Heart right ventricle (tissue), 16 donors: ENCODE measurements at regions not wholly inside any gene's neighbourhood (a gene's known extent, or its start where the extent isn't known, plus 50 kb on each side); places are given as distances from the start of the nearest gene placed in this dataset.
"Not testable (repeated sequence)": the region's sequence is repeated elsewhere in the genome, so short reads cannot be mapped to it uniquely, and the experiment has no call there.

Source experiments
- ATAC-seq, 8 donors: fragments of 200-7000 bp; cut with Tn5 transposase; one replicate each; pipeline ENCODE4 v1.9.1; 2020; ENCODE audit warnings: mild to moderate bottlenecking in 8 of 8, moderate library complexity in 8 of 8, moderate number of reproducible peaks in 1 of 8
- DNase-seq, 2 donors: peaks; one replicate each; pipeline ENCODE4 v3.0.0-alpha.2; 2020
- H3K27ac ChIP-seq, 10 donors: fragments of 200-600 bp; sonication (generic) in 2 of 10; one replicate each; pipeline versions ENCODE4 v1.5.0 to v1.8.0; 2020 to 2022; ENCODE audit warnings: mild to moderate bottlenecking in 3 of 10
- H3K27me3 ChIP-seq, 7 donors: fragments of 200-600 bp; one replicate each; pipeline ENCODE4 v1.8.0; 2021 to 2022; ENCODE audit warnings: mild to moderate bottlenecking in 2 of 7
- H3K36me3 ChIP-seq, 9 donors: fragments of 200-600 bp; sonication (generic) in 1 of 9; one replicate each; pipeline versions ENCODE4 v1.5.0 to v1.8.0; 2020 to 2022; ENCODE audit warnings: mild to moderate bottlenecking in 2 of 9
- H3K4me1 ChIP-seq, 9 donors: fragments of 200-600 bp; sonication (generic) in 1 of 9; one replicate each; pipeline versions ENCODE4 v1.5.0 to v1.8.0; 2020 to 2022; ENCODE audit warnings: mild to moderate bottlenecking in 4 of 9
- H3K4me3 ChIP-seq, 10 donors: fragments of 200-600 bp; sonication (generic) in 2 of 10; one replicate each; pipeline versions ENCODE4 v1.5.0 to v1.8.0; 2020 to 2022; ENCODE audit warnings: mild to moderate bottlenecking in 7 of 10, moderate library complexity in 2 of 10
- H3K9me3 ChIP-seq, 11 donors: fragments of 200-600 bp in 10 of 11; sonication (generic) in 2 of 11; one replicate each; pipeline versions ENCODE4 v1.5.0 to v1.8.0; 2013 to 2022; ENCODE audit warnings: mild to moderate bottlenecking in 2 of 11, control low read depth in 1 of 11, moderate library complexity in 1 of 11
- WGBS, 2 donors: extraction: QIAGEN DNeasy Blood & Tissue Kit; methylation state at CpG; one replicate each; pipeline ENCODE4 v1.1.7; 2013; ENCODE audit warnings: inconsistent platforms in 1 of 2; 5-methylcytosine and 5-hydroxymethylcytosine counted together
- intact Hi-C, 10 donors: fragments of 100-400 bp; cut with DNase I; formaldehyde crosslinking; loops; one replicate each; pipeline versions ENCODE4 v1.11.1 to v1.14.2; 2022
- donor health status: Arrhythmogenic right ventricular cardiomyopathy.
- donor health status: ischemic (EF 13 %, LVEDD 7.1; RV severe dilation, severe dysfunction).
- donor health status: healthy with polysubstance abuse.
- donor health status: DM: no; HTN: yes; CAD: no.
- donor health status: DM: no; HTN: no; CAD: no.
- donor health status: ischemic (EF 25% LVEDD 6.9; RV normal size, moderate dysfunction).
- donor health status: ischemic (EF 25% LVEDD 5.7; RV mildly dilated, moderate dysfunction).
- donor health status: healthy.
- donor health status: DM: yes; HTN: yes; CAD: no.
- donor health status: Ischemic cardiomyopathy.
- donor health status: ischemic (EF 35%, LVEDD 5.7; RV mildly dilated, moderate dysfunction).
- donor health status: nonischemic (EF 11% LVEDD 7.7; RV severe dilation, severe dysfunction).
- donor health status: DM: yes; HTN: yes; CAD: no.
- donor health status: PGD.
- donor health status: ischemic (EF 29% LVEDD 5.4; RV normal size, mild dysfunction).
- donor health status: nonischemic (EF 23%, LVEDD 6.1; RV moderate dilation, normal function).

DNA sequence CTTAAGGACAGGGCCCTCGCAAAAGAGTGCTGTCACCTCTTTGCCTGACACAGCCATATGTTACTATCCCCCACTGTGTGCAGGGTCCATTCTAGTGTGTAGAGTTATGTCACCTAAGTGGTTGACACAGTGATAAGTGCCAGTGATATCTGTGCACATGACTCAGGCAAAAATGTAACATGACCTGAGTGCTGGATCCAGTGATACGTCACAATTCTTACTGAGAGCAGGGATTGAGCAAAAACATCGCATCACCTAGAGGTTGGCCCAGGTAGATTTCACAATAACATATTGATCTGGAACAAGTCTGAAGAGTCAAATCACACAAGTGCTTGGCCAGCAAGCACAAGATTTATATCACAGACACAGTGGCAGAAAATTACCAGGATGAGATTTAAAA lies 100.5 kb upstream of the BPY2B start:
- H3K4me1 ChIP-seq, H3K27ac ChIP-seq, intact Hi-C loops, H3K36me3 ChIP-seq, H3K27me3 ChIP-seq, DNase-seq, H3K4me3 ChIP-seq, ATAC-seq, H3K9me3 ChIP-seq: not testable (repeated sequence)
- no CpG with 5 or more reads among the region's 3 CpGs for WGBS, 2 donors

DNA sequence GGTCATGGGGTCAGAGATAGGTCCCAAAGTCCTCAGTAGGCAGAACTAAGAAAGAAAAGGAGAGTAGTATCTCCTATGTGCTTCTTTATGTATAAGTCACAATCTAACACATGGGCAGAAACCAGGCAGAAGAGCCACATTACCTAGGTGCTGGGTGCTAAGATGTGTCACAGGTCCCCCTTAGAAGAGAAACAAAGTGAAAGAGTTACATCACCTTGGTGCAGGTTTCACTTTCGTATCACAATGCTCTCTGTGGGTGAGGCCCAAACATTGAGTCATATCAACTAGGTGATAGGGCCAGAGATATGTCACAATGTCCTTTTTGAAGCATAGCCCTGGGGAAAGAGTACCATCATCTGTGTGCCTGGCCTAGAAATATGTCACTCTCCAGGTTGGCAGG lies 96.1 kb upstream of the BPY2B start:
- H3K36me3 ChIP-seq, H3K27me3 ChIP-seq, H3K27ac ChIP-seq, H3K4me3 ChIP-seq, H3K4me1 ChIP-seq, H3K9me3 ChIP-seq, intact Hi-C loops, ATAC-seq, DNase-seq: not testable (repeated sequence)
- no CpG with 5 or more reads among the region's 1 CpG for WGBS, 2 donors

- ATAC-seq: not testable (repeated sequence)
- no CpG with 5 or more reads among the region's 3 CpGs for WGBS, 2 donors
Measured at GRCh38 chrY:24537247-24537970, 80.4 kb upstream of the BPY2B start.

GRCh38 chrY:24548807-24549206 lies 69.0 kb upstream of the BPY2B start:
- ATAC-seq, H3K9me3 ChIP-seq, intact Hi-C loops, H3K27ac ChIP-seq, H3K4me1 ChIP-seq, H3K27me3 ChIP-seq, DNase-seq, H3K4me3 ChIP-seq, H3K36me3 ChIP-seq: not testable (repeated sequence)
- no CpG with 5 or more reads among the region's 3 CpGs for WGBS, 2 donors

More at GRCh38 chrY:24537247-24537970, 80.4 kb upstream of the BPY2B start:
- H3K4me1 ChIP-seq, DNase-seq, H3K27me3 ChIP-seq, H3K36me3 ChIP-seq, intact Hi-C loops, H3K27ac ChIP-seq, H3K4me3 ChIP-seq, H3K9me3 ChIP-seq: not testable (repeated sequence)

GRCh38 chrY:24561422-24561821 lies 56.4 kb upstream of the BPY2B start:
- H3K36me3 ChIP-seq, DNase-seq, H3K27ac ChIP-seq, H3K4me1 ChIP-seq, H3K4me3 ChIP-seq, intact Hi-C loops, H3K9me3 ChIP-seq, H3K27me3 ChIP-seq: not testable (repeated sequence)
- peak in 1 of 8 donors; percentile 53 for ATAC-seq
- WGBS, 2 donors: no CpG with 5 or more reads among the region's 2 CpGs
